GM12878 (cell line): ENCODE measurements at regions not wholly inside any gene's neighbourhood (a gene's known extent, or its start where the extent isn't known, plus 50 kb on each side); places are given as distances from the start of the nearest gene placed in this dataset.

Experiments used
- ATAC-seq: fragments of 200-7000 bp; cut with Tn5 transposase; 3 replicates; pipeline ENCODE4 v1.9.1; 2020; ENCODE audit warnings: mild to moderate bottlenecking, moderate library complexity
- BruUV-seq: library from RNA; stranded (reverse); fragments of 400-500 nt; replicated peaks from 2 replicates; lab custom pipeline; 2021; lab: Mats Ljungman, UMichigan
- CTCF ChIA-PET: fragments of 300-600 bp; sonication (Branson Sonifier 250); formaldehyde crosslinking; extraction: SDS; loops from one replicate; lab custom pipeline; 2021; ENCODE audit warnings: inconsistent platforms; lab: Yijun Ruan, JAX
- POLR2A ChIA-PET: fragments of 350-600 bp; formaldehyde crosslinking; extraction: SDS; loops from one replicate; lab custom pipeline; 2021; ENCODE audit warnings: inconsistent platforms; lab: Charles Lee
- RAD21 ChIA-PET: fragments of 300-600 bp; sonication (Branson Sonifier 250); formaldehyde crosslinking; loops from one replicate; lab custom pipeline; 2023; ENCODE audit warnings: antibody characterized with exemption; ENCODE audit not compliant: unreplicated experiment; lab: Charles Lee
- SMC1A ChIA-PET: fragments of 300-600 bp; sonication (Branson Sonifier 250); formaldehyde crosslinking; loops from one replicate; lab custom pipeline; 2023; ENCODE audit not compliant: unreplicated experiment, uncharacterized antibody; lab: Charles Lee
- DNase-seq: peaks from one replicate; pipeline ENCODE4 v3.0.0-alpha.2; 2011; ENCODE audit warnings: low read depth, low spot score
- FAIRE-seq: peaks from 3 replicates; lab custom pipeline; 2011; peaks lifted over from hg19 to GRCh38; lab: Jason Lieb, UNC
- H2AFZ ChIP-seq: 2 replicates; pipeline ENCODE4 v1.6.0; 2011; ENCODE audit warnings: low read depth, low read length, control low read depth; ENCODE audit not compliant: control insufficient read depth
- H3K27ac ChIP-seq: 2 replicates; pipeline ENCODE4 v1.5.1; 2011; ENCODE audit warnings: control low read depth; ENCODE audit not compliant: control insufficient read depth, insufficient read depth
- H3K27me3 ChIP-seq, 2 experiments: replicated peaks in 1 of 2; 2 replicates each; pipeline versions ENCODE4 v1.6.0 to v1.6.1; 2011; ENCODE audit warnings: low read length in 1 of 2; ENCODE audit not compliant: control insufficient read depth in 2 of 2, insufficient read depth in 2 of 2
- H3K36me3 ChIP-seq, 2 experiments: 2 replicates each; pipeline ENCODE4 v1.5.1; 2011; ENCODE audit warnings: low read length in 1 of 2; ENCODE audit not compliant: control insufficient read depth in 2 of 2, insufficient read depth in 2 of 2
- H3K4me1 ChIP-seq: 2 replicates; pipeline ENCODE4 v1.6.1; 2011; ENCODE audit warnings: mild to moderate bottlenecking, low read length, moderate library complexity, mixed read lengths; ENCODE audit not compliant: control insufficient read depth, insufficient read depth
- H3K4me2 ChIP-seq: 2 replicates; pipeline ENCODE4 v1.6.0; 2011; ENCODE audit warnings: control low read depth; ENCODE audit not compliant: control insufficient read depth, insufficient read depth
- H3K4me3 ChIP-seq: fragments of 200-600 bp; sonication (generic); 2 replicates; pipeline ENCODE4 v1.5.1; 2016
- H3K79me2 ChIP-seq: 2 replicates; pipeline ENCODE4 v1.6.0; 2011; ENCODE audit warnings: low read length; ENCODE audit not compliant: control insufficient read depth, insufficient read depth
- H3K9ac ChIP-seq: 2 replicates; pipeline ENCODE4 v1.8.0; 2011; ENCODE audit warnings: low read length, control low read depth, mixed read lengths; ENCODE audit not compliant: control insufficient read depth, insufficient read depth
- H3K9me3 ChIP-seq: replicated peaks from 3 replicates; pipeline ENCODE4 v1.5.1; 2011; ENCODE audit warnings: mild to moderate bottlenecking, low read length; ENCODE audit not compliant: control insufficient read depth, insufficient read depth
- H4K20me1 ChIP-seq: 2 replicates; pipeline ENCODE4 v1.6.0; 2011; ENCODE audit not compliant: control insufficient read depth, insufficient read depth
- BCL11A ChIP-seq: IDR thresholded peaks from 2 replicates; pipeline ENCODE4 v1.6.1; 2011; ENCODE audit warnings: low read depth, low read length
- BCLAF1 ChIP-seq: fragments of 450-650 bp; IDR thresholded peaks from 2 replicates; pipeline ENCODE4 v1.6.1; 2017; ENCODE audit warnings: antibody characterized with exemption, mild to moderate bottlenecking, moderate library complexity
- CREB1 ChIP-seq: IDR thresholded peaks from 2 replicates; pipeline ENCODE4 v1.6.1; 2012; ENCODE audit warnings: low read depth, mild to moderate bottlenecking, inconsistent platforms
- E4F1 ChIP-seq: fragments of 450-650 bp; IDR thresholded peaks from 2 replicates; pipeline ENCODE4 v1.6.1; 2018; ENCODE audit warnings: borderline replicate concordance, mild to moderate bottlenecking; ENCODE audit not compliant: partially characterized antibody
- HDAC2 ChIP-seq: fragments of 200-600 bp; sonication (generic); IDR thresholded peaks from 2 replicates; pipeline ENCODE4 v1.6.1; 2017
- RELA ChIP-seq: fragments of 450-650 bp; IDR thresholded peaks from 2 replicates; pipeline ENCODE4 v1.8.0; 2014; ENCODE audit warnings: borderline replicate concordance; ENCODE audit not compliant: partially characterized antibody
- REST ChIP-seq: IDR thresholded peaks from 2 replicates; pipeline ENCODE4 v1.6.1; 2012; ENCODE audit warnings: mild to moderate bottlenecking, low read depth, low read length
- SREBF1 ChIP-seq: IDR thresholded peaks from 2 replicates; pipeline ENCODE4 v1.6.1; 2012; ENCODE audit warnings: mild to moderate bottlenecking, low read length
- ZNF207 ChIP-seq: fragments of 450-650 bp; IDR thresholded peaks from 2 replicates; pipeline ENCODE4 v1.6.1; 2014; ENCODE audit warnings: antibody characterized with exemption, mild to moderate bottlenecking, borderline replicate concordance
- ZNF622 ChIP-seq: fragments of 450-650 bp; IDR thresholded peaks from 2 replicates; pipeline ENCODE4 v1.6.1; 2017; ENCODE audit warnings: mild to moderate bottlenecking, inconsistent platforms
- WGBS: methylation state at CpG from one replicate; pipeline ENCODE4 v1.1.6; 2016; ENCODE audit warnings: low lambda C conversion rate; ENCODE audit not compliant: insufficient replicate concordance, insufficient coverage; ENCODE audit errors: missing lambda C conversion rate; 5-methylcytosine and 5-hydroxymethylcytosine counted together
- in situ Hi-C: fragments of 300-500 bp; cut with MboI; formaldehyde crosslinking; loops from 9 replicates; pipeline ENCODE4 v1.14.3; 2018; ENCODE audit warnings: mixed read lengths
- intact Hi-C: fragments of 100-400 bp; cut with micrococcal nuclease; formaldehyde crosslinking; loops from one replicate; pipeline ENCODE4 v1.14.2; 2022; ENCODE audit not compliant: unreplicated experiment

GRCh38 chr10:26951650-26952049, 90.9 kb upstream of the ABI1 start:
- RAD21 ChIA-PET: no interaction called here
- no peak for FAIRE-seq
- Histone ChIP-seq H4K20me1 (no peaks in the 10 kb centered on the region), H3K36me3 (no peaks in the 10 kb centered on the region), H3K27ac (no peak overlapping the region), H3K4me3 (no peak overlapping the region), H3K4me1 (no peaks in the 10 kb centered on the region), H3K4me2 (no peak overlapping the region)
- SMC1A ChIA-PET: no interaction called here
- TF ChIP-seq ZNF207 (no peak), BCL11A (no peak), ZNF622 (no peak), E4F1 (no peak), RELA (no peak), HDAC2 (no peak), BCLAF1 (no peak), SREBF1 (no peak), CREB1 (no peak), REST (no peak)
- TF ChIP-seq, all 136 proteins: peak for 0
- no TSS peak for BruUV-seq
- Histone ChIP-seq H3K9ac (no peak overlapping the region), H3K79me2 (no peaks in the 10 kb centered on the region), H3K9me3 (no peaks in the 10 kb centered on the region; the same call in 2 of the 3 replicates), H2AFZ (no peak overlapping the region), H3K27me3 (no peaks in the 10 kb centered on the region)
- ChIA-PET CTCF (no interaction called here), POLR2A (no interaction called here)
- DNase-seq (no peak), ATAC-seq (no peak)
- 52% methylated on average over 1 of the region's 1 CpG for WGBS
- intact Hi-C loops: no loop called here
- in situ Hi-C loops: no loop called here
